Common myeloid progenitor, CD34-positive (primary cell): ENCODE measurements at regions not wholly inside any gene's neighbourhood (a gene's known extent, or its start where the extent isn't known, plus 50 kb on each side); places are given as distances from the start of the nearest gene placed in this dataset.

Experiments
- CTCF ChIA-PET: fragments of 350-600 bp; sonication (Branson Sonifier 250); formaldehyde crosslinking; loops from one replicate; lab custom pipeline; 2021; ENCODE audit warnings: antibody characterized with exemption; lab: Charles Lee
- POLR2A ChIA-PET: fragments of 350-600 bp; sonication (Branson Sonifier 250); formaldehyde crosslinking; loops from one replicate; lab custom pipeline; 2021; ENCODE audit warnings: antibody characterized with exemption; lab: Charles Lee
- DNase-seq, 3 donors: peaks; one replicate each; pipeline versions ENCODE4 v3.0.0 to v3.0.0-alpha.2; 2013
- H3K27ac ChIP-seq, 2 experiments: 1 replicate in 1 of 2; 2 replicates in 1 of 2; pipeline ENCODE4 v1.7.0; 2013; ENCODE audit warnings: inconsistent platforms in 2 of 2, low read length in 2 of 2, mild to moderate bottlenecking in 2 of 2, low read depth in 1 of 2, moderate library complexity in 1 of 2; ENCODE audit not compliant: severe bottlenecking in 2 of 2, insufficient read depth in 1 of 2, poor library complexity in 1 of 2
- H3K27me3 ChIP-seq, 5 experiments: replicated peaks in 2 of 5; 1 replicate in 3 of 5; 2 replicates in 2 of 5; pipeline versions ENCODE4 v1.6.1 to v1.7.0; 2013; ENCODE audit warnings: low read length in 4 of 5, mild to moderate bottlenecking in 2 of 5, moderate library complexity in 2 of 5, inconsistent platforms in 1 of 5; ENCODE audit not compliant: insufficient read depth in 5 of 5, control insufficient read depth in 4 of 5
- H3K36me3 ChIP-seq, 4 experiments: 1 replicate in 2 of 4; 2 replicates in 2 of 4; pipeline versions ENCODE4 v1.6.1 to v1.7.0; 2013; ENCODE audit warnings: low read length in 3 of 4, control low read depth in 1 of 4, mild to moderate bottlenecking in 1 of 4; ENCODE audit not compliant: control insufficient read depth in 4 of 4, insufficient read depth in 4 of 4
- H3K4me1 ChIP-seq, 4 experiments: 1 replicate in 3 of 4; 2 replicates in 1 of 4; pipeline versions ENCODE4 v1.6.1 to v1.7.1; 2013; ENCODE audit warnings: low read length in 3 of 4, mild to moderate bottlenecking in 3 of 4, control low read depth in 1 of 4, inconsistent platforms in 1 of 4, moderate library complexity in 1 of 4; ENCODE audit not compliant: control insufficient read depth in 4 of 4, insufficient read depth in 4 of 4; ENCODE audit errors: control extremely low read depth in 1 of 4
- H3K4me3 ChIP-seq, 7 experiments: 1 replicate in 4 of 7; 2 replicates in 3 of 7; pipeline versions ENCODE4 v1.5.1 to v1.7.0; 2013; ENCODE audit warnings: mild to moderate bottlenecking in 7 of 7, low read length in 6 of 7, moderate library complexity in 6 of 7, inconsistent platforms in 2 of 7, low read depth in 2 of 7, control low read depth in 1 of 7; ENCODE audit not compliant: insufficient read depth in 4 of 7, control insufficient read depth in 1 of 7; ENCODE audit errors: extremely low read depth in 1 of 7
- H3K9me3 ChIP-seq, 5 experiments: 1 replicate in 4 of 5; 2 replicates in 1 of 5; pipeline versions ENCODE4 v1.6.1 to v1.7.1; 2013; ENCODE audit warnings: low read length in 4 of 5, mild to moderate bottlenecking in 2 of 5, inconsistent platforms in 1 of 5, low read depth in 1 of 5, moderate library complexity in 1 of 5; ENCODE audit not compliant: control insufficient read depth in 4 of 5, insufficient read depth in 2 of 5; ENCODE audit errors: control extremely low read depth in 1 of 5
- WGBS: methylation state at CpG from one replicate; pipeline ENCODE4 v1.1.5; 2013; ENCODE audit not compliant: insufficient coverage; 5-methylcytosine and 5-hydroxymethylcytosine counted together

- Histone ChIP-seq H3K4me1 (no peaks in the 10 kb centered on the region), H3K4me3 (no peak overlapping the region), H3K27me3 (no peaks in the 10 kb centered on the region), H3K9me3 (peaks cover 0 to 5% (median 0%) of the 10 kb centered on the region in 5 experiments), H3K36me3 (no peaks in the 10 kb centered on the region), H3K27ac (no peak overlapping the region)
- CTCF ChIA-PET: interaction anchor here (0.5 kb wide), 1 partner anchor 592 kb away, joined by 3 read pairs; no protein-coding TSS in a partner anchor
- DNase-seq: no peak
- 96% methylated on average over 6 of the region's 11 CpGs for WGBS
- POLR2A ChIA-PET: no interaction called here
Measured at GRCh38 chr2:234770031-234770506, 181.7 kb upstream of the SH3BP4 start.

GRCh38 chr2:234768608-234769196 is 183.1 kb upstream of the SH3BP4 start:
- no peaks in the 10 kb centered on the region for H3K9me3 ChIP-seq
- WGBS: over 99% methylated on average over 8 of the region's 9 CpGs
- no peak overlapping the region for H3K4me3 ChIP-seq
- POLR2A ChIA-PET: no interaction called here
- no peak for DNase-seq
- no peaks in the 10 kb centered on the region for H3K27me3 ChIP-seq
- CTCF ChIA-PET: no interaction called here
- no peak overlapping the region for H3K27ac ChIP-seq
- no peaks in the 10 kb centered on the region for H3K36me3 ChIP-seq
- H3K4me1 ChIP-seq: no peaks in the 10 kb centered on the region

GRCh38 chr2:234765279-234765678 is 186.5 kb upstream of the SH3BP4 start:
- no peak overlapping the region for H3K27ac ChIP-seq
- no peak for DNase-seq
- no peak overlapping the region for H3K4me3 ChIP-seq
- H3K27me3 ChIP-seq: no peaks in the 10 kb centered on the region
- peaks cover 0 to 3% (median 0%) of the 10 kb centered on the region in 5 experiments for H3K9me3 ChIP-seq
- peaks cover 0 to 3% (median 0%) of the 10 kb centered on the region in 4 experiments for H3K4me1 ChIP-seq
- 97% methylated on average over 3 of the region's 5 CpGs for WGBS
- CTCF ChIA-PET: no interaction called here
- POLR2A ChIA-PET: no interaction called here
- H3K36me3 ChIP-seq: no peaks in the 10 kb centered on the region

GRCh38 chr2:234764372-234764771 is 187.4 kb upstream of the SH3BP4 start:
- ChIA-PET POLR2A (no interaction called here), CTCF (no interaction called here)
- WGBS: no CpG with 5 or more reads among the region's 3 CpGs
- H3K36me3 ChIP-seq: no peaks in the 10 kb centered on the region
- H3K9me3 ChIP-seq: peaks cover 0 to 3% (median 0%) of the 10 kb centered on the region in 5 experiments
- peaks cover 0 to 3% (median 0%) of the 10 kb centered on the region in 4 experiments for H3K4me1 ChIP-seq
- H3K27me3 ChIP-seq: no peaks in the 10 kb centered on the region
- H3K27ac ChIP-seq: no peak overlapping the region
- H3K4me3 ChIP-seq: no peak overlapping the region
- DNase-seq: no peak

GRCh38 chr2:234763002-234763873 is 188.6 kb upstream of the SH3BP4 start:
- Histone ChIP-seq H3K9me3 (peaks cover 0 to 3% (median 0%) of the 10 kb centered on the region in 5 experiments), H3K4me1 (peaks cover 0 to 3% (median 0%) of the 10 kb centered on the region in 4 experiments), H3K27ac (no peak overlapping the region), H3K27me3 (no peaks in the 10 kb centered on the region), H3K36me3 (no peaks in the 10 kb centered on the region), H3K4me3 (no peak overlapping the region)
- POLR2A ChIA-PET: no interaction called here
- DNase-seq: no peak
- WGBS: 59% methylated on average over 8 of the region's 13 CpGs
- CTCF ChIA-PET: no interaction called here

GRCh38 chr2:234761910-234762309 is 189.9 kb upstream of the SH3BP4 start:
- no peak for DNase-seq
- Histone ChIP-seq H3K4me1 (peaks cover 0 to 3% (median 0%) of the 10 kb centered on the region in 4 experiments), H3K36me3 (no peaks in the 10 kb centered on the region), H3K27me3 (no peaks in the 10 kb centered on the region), H3K9me3 (peaks cover 0 to 3% (median 0%) of the 10 kb centered on the region in 5 experiments), H3K27ac (no peak overlapping the region), H3K4me3 (no peak overlapping the region)
- ChIA-PET POLR2A (no interaction called here), CTCF (no interaction called here)
- WGBS: 100% methylated on average over 2 of the region's 4 CpGs

GRCh38 chr2:234754126-234754525 is 197.7 kb upstream of the SH3BP4 start:
- H3K36me3 ChIP-seq: no peaks in the 10 kb centered on the region
- no peak overlapping the region for H3K4me3 ChIP-seq
- no peak overlapping the region for H3K27ac ChIP-seq
- CTCF ChIA-PET: no interaction called here
- DNase-seq: no peak
- 98% methylated on average over 8 of the region's 8 CpGs for WGBS
- no peaks in the 10 kb centered on the region for H3K9me3 ChIP-seq
- POLR2A ChIA-PET: no interaction called here
- no peaks in the 10 kb centered on the region for H3K4me1 ChIP-seq
- no peaks in the 10 kb centered on the region for H3K27me3 ChIP-seq
